GM18858 (cell line): ENCODE measurements at regions not wholly inside any gene's neighbourhood (a gene's known extent, or its start where the extent isn't known, plus 50 kb on each side); places are given as distances from the start of the nearest gene placed in this dataset.
"Not testable (repeated sequence)": the region's sequence is repeated elsewhere in the genome, so short reads cannot be mapped to it uniquely, and the experiment has no call there.

ENCODE experiments used
- ATAC-seq: cut with Tn5 transposase; IDR thresholded peaks from one replicate; pipeline ENCODE4 v1.9.1; 2021; ENCODE audit not compliant: unreplicated experiment

- not testable (repeated sequence) for ATAC-seq
Observed at GRCh38 chr2:89855752-89856151, 1164.3 kb downstream of the RPIA start.

GRCh38 chr2:89856305-89856704, 1164.8 kb downstream of the RPIA start:
- not testable (repeated sequence) for ATAC-seq

- ATAC-seq = not testable (repeated sequence)
Observed at GRCh38 chr2:89862164-89862563, 1170.7 kb downstream of the RPIA start.

GRCh38 chr2:89863209-89863608, 1171.7 kb downstream of the RPIA start:
- ATAC-seq = not testable (repeated sequence)

GRCh38 chr2:89874810-89875595, 1183.5 kb downstream of the RPIA start:
- ATAC-seq = not testable (repeated sequence)

GRCh38 chr2:89876445-89876844, 1185.0 kb downstream of the RPIA start:
- ATAC-seq = not testable (repeated sequence)

GRCh38 chr2:89876878-89877277, 1185.4 kb downstream of the RPIA start:
- ATAC-seq = not testable (repeated sequence)

- ATAC-seq = peak; percentile 92
Observed at GRCh38 chr2:89882880-89883279, 1191.4 kb downstream of the RPIA start.

- not testable (repeated sequence) for ATAC-seq
Observed at GRCh38 chr2:89883624-89884023, 1192.2 kb downstream of the RPIA start.

GRCh38 chr2:89885071-89885470, 1193.6 kb downstream of the RPIA start:
- ATAC-seq = not testable (repeated sequence)

GRCh38 chr2:89888693-89889092, 1197.2 kb downstream of the RPIA start:
- ATAC-seq = not testable (repeated sequence)

- ATAC-seq = not testable (repeated sequence)
Observed at GRCh38 chr2:89890185-89890773, 1198.8 kb downstream of the RPIA start.

- ATAC-seq = not testable (repeated sequence)
Observed at GRCh38 chr2:89894988-89895387, 1203.5 kb downstream of the RPIA start.

GRCh38 chr2:89895629-89896028, 1204.2 kb downstream of the RPIA start:
- not testable (repeated sequence) for ATAC-seq

GRCh38 chr2:89927018-89927417, 1235.5 kb downstream of the RPIA start:
- not testable (repeated sequence) for ATAC-seq

- ATAC-seq = not testable (repeated sequence)
Observed at GRCh38 chr2:89935436-89935835, 1244.0 kb downstream of the RPIA start.

- ATAC-seq = not testable (repeated sequence)
Observed at GRCh38 chr2:89936011-89936410, 1244.5 kb downstream of the RPIA start.

GRCh38 chr2:89936559-89936958, 1245.1 kb downstream of the RPIA start:
- ATAC-seq = peak; percentile 50

GRCh38 chr2:89938756-89939155, 1247.3 kb downstream of the RPIA start:
- peak; percentile 95 for ATAC-seq

- not testable (repeated sequence) for ATAC-seq
Observed at GRCh38 chr2:89944267-89944666, 1252.8 kb downstream of the RPIA start.

GRCh38 chr2:89945004-89945616, 1253.6 kb downstream of the RPIA start:
- not testable (repeated sequence) for ATAC-seq
